GM12892 (cell line): ENCODE measurements at regions not wholly inside any gene's neighbourhood (a gene's known extent, or its start where the extent isn't known, plus 50 kb on each side); places are given as distances from the start of the nearest gene placed in this dataset.

Source experiments
- POLR2A ChIP-seq: IDR thresholded peaks from 2 replicates; pipeline ENCODE4 v1.6.1; 2011; ENCODE audit warnings: low read depth, low read length, control low read depth
- POLR2AphosphoS5 ChIP-seq: IDR thresholded peaks from 2 replicates; pipeline ENCODE4 v1.6.1; 2011; ENCODE audit warnings: low read depth, low read length, control low read depth
- TAF1 ChIP-seq: IDR thresholded peaks from 2 replicates; pipeline ENCODE4 v1.6.1; 2011; ENCODE audit warnings: low read depth, mild to moderate bottlenecking, control low read depth, low read length, borderline replicate concordance

- TF ChIP-seq POLR2A (no peak), TAF1 (no peak), POLR2AphosphoS5 (no peak)
Observed at GRCh38 chr12:93261505-93262094, 116.1 kb upstream of the NUDT4 start.
